H1 (cell line): ENCODE measurements at regions not wholly inside any gene's neighbourhood (a gene's known extent, or its start where the extent isn't known, plus 50 kb on each side); places are given as distances from the start of the nearest gene placed in this dataset.

Experiments used
- CHD2 ChIP-seq: IDR thresholded peaks from 2 replicates; pipeline ENCODE4 v1.6.1; 2012; ENCODE audit warnings: low read length, improper control_type of control experiment
- CTCF ChIP-seq, 3 experiments: IDR thresholded peaks; 1 replicate in 2 of 3; 2 replicates in 1 of 3; pipeline versions ENCODE4 v1.5.1 to v1.6.1; 2011; ENCODE audit warnings: low read length in 3 of 3, mild to moderate bottlenecking in 3 of 3, inconsistent platforms in 2 of 3, low read depth in 1 of 3, moderate library complexity in 1 of 3; ENCODE audit not compliant: insufficient read depth in 1 of 3; ENCODE audit errors: control extremely low read depth in 1 of 3
- EZH2 ChIP-seq: fragments of 200-600 bp; sonication (generic); IDR thresholded peaks from 2 replicates; pipeline ENCODE4 v1.7.1; 2012; ENCODE audit warnings: low read depth, mild to moderate bottlenecking, moderate library complexity, low read length, inconsistent platforms; ENCODE audit not compliant: severe bottlenecking
- JUN ChIP-seq: IDR thresholded peaks from 2 replicates; pipeline ENCODE4 v1.6.1; 2011; ENCODE audit warnings: low read depth, mild to moderate bottlenecking, improper control_type of control experiment, low read length
- MAFK ChIP-seq: IDR thresholded peaks from 2 replicates; pipeline ENCODE4 v1.6.1; 2012; ENCODE audit warnings: low read depth, mild to moderate bottlenecking, improper control_type of control experiment, low read length
- POLR2A ChIP-seq, 2 experiments: IDR thresholded peaks; 1 replicate in 1 of 2; 2 replicates in 1 of 2; pipeline ENCODE4 v1.6.1; 2011; ENCODE audit warnings: low read depth in 2 of 2, low read length in 2 of 2, mild to moderate bottlenecking in 2 of 2; ENCODE audit errors: control extremely low read depth in 1 of 2
- POLR2AphosphoS5 ChIP-seq: IDR thresholded peaks from 2 replicates; pipeline ENCODE4 v1.6.1; 2011; ENCODE audit warnings: low read depth, low read length
- RAD21 ChIP-seq, 2 experiments: IDR thresholded peaks in 1 of 2; conservative IDR thresholded peaks in 1 of 2; 2 replicates each; pipeline ENCODE4 v1.6.1; 2011; ENCODE audit warnings: low read depth in 2 of 2, low read length in 2 of 2, improper control_type of control experiment in 1 of 2, inconsistent platforms in 1 of 2, mild to moderate bottlenecking in 1 of 2, moderate library complexity in 1 of 2
- RFX5 ChIP-seq: IDR thresholded peaks from 2 replicates; pipeline ENCODE4 v1.6.1; 2011; ENCODE audit warnings: low read depth, low read length, improper control_type of control experiment, borderline replicate concordance
- SUZ12 ChIP-seq: fragments of 200-600 bp; sonication (generic); IDR thresholded peaks from 2 replicates; pipeline ENCODE4 v1.6.1; 2012; ENCODE audit warnings: mild to moderate bottlenecking, inconsistent platforms, low read length, moderate library complexity, mixed read lengths
- TAF1 ChIP-seq: IDR thresholded peaks from 2 replicates; pipeline ENCODE4 v1.6.1; 2011; ENCODE audit warnings: mild to moderate bottlenecking, low read depth, low read length
- ZNF274 ChIP-seq: IDR thresholded peaks from 2 replicates; pipeline ENCODE4 v1.7.0; 2012; ENCODE audit warnings: low read length, borderline replicate concordance; ENCODE audit errors: extremely low read depth
- TF ChIP-seq, protein P1 (sequence below): IDR thresholded peaks from 2 replicates; pipeline ENCODE4 v1.6.1; 2011; ENCODE audit warnings: low read depth, mild to moderate bottlenecking, low read length; ENCODE audit not compliant: insufficient read depth

DNA sequence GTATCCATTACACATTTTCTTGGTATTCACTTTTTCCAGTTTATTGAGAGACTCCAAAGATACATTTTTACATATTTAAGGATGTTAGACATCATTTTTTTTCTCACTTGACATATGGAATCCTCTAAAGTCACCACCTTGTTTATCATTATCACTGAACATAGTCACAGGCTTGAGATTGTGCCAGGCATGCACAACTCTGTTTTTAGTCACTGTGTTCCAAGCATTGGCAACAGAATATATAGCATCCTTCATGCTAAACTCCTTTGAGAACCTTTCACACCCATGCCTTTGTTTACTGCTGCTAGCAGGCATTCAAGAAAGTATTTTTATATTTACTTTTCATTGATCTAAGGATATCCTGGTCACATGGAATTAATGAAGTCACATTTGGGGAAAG is 668.6 kb upstream of the ARRDC3 start:
- TF ChIP-seq POLR2AphosphoS5 (no peak), ZNF274 (no peak), MAFK (no peak), EZH2 (no peak), RAD21 (IDR thresholded peaks at IDR 0.05 in 1 of 2, conservative IDR thresholded peaks at IDR 0.05 in 1 of 2; ENCODE audit: low read depth in 2 of 2, low read length in 2 of 2) (no peak), SUZ12 (no peak), CHD2 (no peak), CTCF (IDR thresholded peaks at IDR 0.05; ENCODE audit: control extremely low read depth in 1 of 3, insufficient read depth in 1 of 3, low read depth in 1 of 3, low read length in 3 of 3) (no peak), RFX5 (no peak), POLR2A (IDR thresholded peaks at IDR 0.05; ENCODE audit: control extremely low read depth in 1 of 2, low read depth in 2 of 2, low read length in 2 of 2) (no peak), TAF1 (no peak), JUN (no peak)
- TF ChIP-seq, protein P1, sequence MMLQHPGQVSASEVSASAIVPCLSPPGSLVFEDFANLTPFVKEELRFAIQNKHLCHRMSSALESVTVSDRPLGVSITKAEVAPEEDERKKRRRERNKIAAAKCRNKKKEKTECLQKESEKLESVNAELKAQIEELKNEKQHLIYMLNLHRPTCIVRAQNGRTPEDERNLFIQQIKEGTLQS = no peak
